Stimulated activated naive CD8-positive, alpha-beta T cell treated with anti-CD3 and anti-CD28 coated beads, Interleukin-15, Interleukin-2, amounts not matched to agents 100 U/mL and 50 U/mL, for 24 hours (primary cell): ENCODE measurements at regions not wholly inside any gene's neighbourhood (a gene's known extent, or its start where the extent isn't known, plus 50 kb on each side); places are given as distances from the start of the nearest gene placed in this dataset.

ENCODE experiments used
- ATAC-seq: fragments of 150-1000 bp; cut with Tn5 transposase; one replicate; pipeline ENCODE4 v1.10.0; 2021
- DNase-seq: peaks from one replicate; pipeline ENCODE4 v3.0.0; 2021

DNA sequence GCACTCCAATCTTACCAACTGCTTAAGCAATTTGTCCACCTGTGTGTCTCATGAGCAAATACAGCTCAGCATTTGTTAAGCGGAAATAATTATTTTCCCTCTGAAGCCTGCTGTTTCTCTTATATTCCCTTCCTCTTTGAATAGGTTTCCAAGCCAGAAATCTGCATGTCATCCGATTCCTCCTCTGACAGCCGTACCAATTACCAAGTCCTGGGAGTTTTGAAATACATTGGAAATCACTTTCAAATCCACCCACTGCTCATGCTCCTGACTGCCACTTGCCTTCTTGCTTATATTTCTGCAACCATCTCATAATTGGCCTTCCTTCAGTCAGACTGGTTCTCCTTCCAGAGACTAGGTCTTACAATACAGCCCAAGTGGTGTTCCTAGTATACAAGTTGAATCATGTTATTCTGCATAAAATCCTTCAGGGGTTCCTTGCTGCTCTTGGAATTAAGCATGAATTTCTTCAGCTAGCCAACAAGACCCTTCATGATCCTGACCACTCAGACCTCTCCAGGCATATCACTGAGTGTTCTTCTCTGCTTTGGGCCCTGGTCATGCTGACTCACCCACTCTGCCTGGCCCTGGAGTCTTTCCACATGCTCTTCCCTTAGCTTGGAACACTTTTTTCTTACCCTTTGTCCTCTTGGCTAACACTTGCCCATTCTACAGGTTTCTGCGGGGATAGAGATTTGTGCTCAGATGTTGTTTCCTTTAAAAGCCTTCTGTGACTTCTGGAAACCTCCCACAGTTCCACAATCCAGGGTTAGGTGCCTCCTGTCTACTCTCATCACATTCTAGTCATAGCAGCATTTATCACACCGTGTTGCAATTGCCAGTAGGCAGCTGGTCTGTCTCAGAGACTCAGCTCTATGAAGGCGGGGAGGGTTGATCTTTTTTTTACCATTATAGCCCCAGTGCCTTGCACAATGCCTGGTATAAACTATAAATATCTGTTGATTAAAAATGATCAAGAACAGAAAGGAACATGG lies 157.6 kb downstream of the ARL6IP6 start:
- DNase-seq = no peak
- no peak for ATAC-seq

GRCh38 chr2:152874955-152875354 lies 156.5 kb downstream of the ARL6IP6 start:
- DNase-seq (no peak), ATAC-seq (no peak)

- ATAC-seq (no peak), DNase-seq (no peak)
Measured at GRCh38 chr2:152870239-152870638, 151.8 kb downstream of the ARL6IP6 start.

GRCh38 chr2:152867397-152867796 lies 149.0 kb downstream of the ARL6IP6 start:
- ATAC-seq = no peak
- no peak for DNase-seq

GRCh38 chr2:152864601-152865149 lies 146.3 kb downstream of the ARL6IP6 start:
- DNase-seq = no peak
- ATAC-seq = no peak

- ATAC-seq (no peak), DNase-seq (no peak)
Measured at GRCh38 chr2:152863826-152864225, 145.4 kb downstream of the ARL6IP6 start.

DNA sequence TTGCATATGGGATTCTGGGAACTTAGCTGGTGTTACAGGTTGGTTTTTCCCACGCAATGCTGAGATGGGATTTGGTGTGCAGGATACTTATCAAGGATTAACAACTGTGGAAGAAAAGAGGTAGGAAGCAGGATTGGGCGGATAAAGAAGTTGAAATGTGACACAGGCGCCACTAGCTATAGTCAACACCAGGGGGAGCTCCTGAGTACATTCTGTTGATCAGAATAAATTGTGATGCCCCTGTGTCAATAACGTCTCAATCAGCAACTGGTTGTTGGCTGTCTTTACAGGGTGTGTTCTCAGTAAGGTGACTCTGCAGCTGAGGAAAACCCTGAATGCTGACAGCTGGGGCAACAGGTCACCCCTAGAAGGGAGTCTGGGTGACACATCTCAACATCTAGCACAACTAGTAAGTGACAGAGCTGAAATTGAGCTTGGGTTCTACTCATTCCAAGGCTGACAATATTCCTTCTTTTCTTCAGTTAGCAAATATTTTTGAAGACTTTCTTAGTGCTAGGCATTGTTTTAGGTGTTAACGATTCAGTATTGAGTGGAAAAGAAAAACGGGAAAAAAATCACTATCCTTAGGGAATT lies 143.0 kb downstream of the ARL6IP6 start:
- DNase-seq (peak; percentile 27), ATAC-seq (no peak)

- ATAC-seq = no peak
- no peak for DNase-seq
Measured at GRCh38 chr2:152858594-152859265, 140.3 kb downstream of the ARL6IP6 start.

GRCh38 chr2:152846697-152847470 lies 128.5 kb downstream of the ARL6IP6 start:
- DNase-seq = no peak
- no peak for ATAC-seq

DNA sequence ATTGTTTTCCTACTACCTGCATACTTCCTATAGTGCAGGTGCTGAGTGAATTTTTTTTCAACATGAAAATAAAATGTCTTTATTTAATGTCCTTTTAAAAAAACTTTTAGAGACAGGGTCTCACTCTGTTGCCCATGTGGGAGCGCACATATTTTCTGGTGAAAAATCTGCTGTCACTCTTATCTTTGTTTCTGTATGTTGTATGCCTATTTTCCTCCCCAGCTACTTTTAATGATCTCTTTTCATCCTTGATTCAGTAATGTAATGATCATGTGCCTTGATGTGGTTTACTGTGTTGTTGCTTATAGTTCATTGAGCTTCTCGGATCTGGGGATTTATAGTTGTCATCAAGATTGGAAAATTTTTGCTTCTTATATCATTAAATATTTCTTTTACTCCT lies 117.3 kb downstream of the ARL6IP6 start:
- no peak for ATAC-seq
- DNase-seq = no peak

GRCh38 chr2:152827944-152828343 lies 109.5 kb downstream of the ARL6IP6 start:
- DNase-seq = no peak

GRCh38 chr2:152826581-152827279 lies 108.3 kb downstream of the ARL6IP6 start:
- DNase-seq = no peak
- no peak for ATAC-seq

More at GRCh38 chr2:152827944-152828343, 109.5 kb downstream of the ARL6IP6 start:
- no peak for ATAC-seq

- ATAC-seq = no peak
- DNase-seq = no peak
Measured at GRCh38 chr2:152825834-152826233, 107.4 kb downstream of the ARL6IP6 start.

- DNase-seq (no peak), ATAC-seq (no peak)
Measured at GRCh38 chr2:152823905-152824304, 105.5 kb downstream of the ARL6IP6 start.

DNA sequence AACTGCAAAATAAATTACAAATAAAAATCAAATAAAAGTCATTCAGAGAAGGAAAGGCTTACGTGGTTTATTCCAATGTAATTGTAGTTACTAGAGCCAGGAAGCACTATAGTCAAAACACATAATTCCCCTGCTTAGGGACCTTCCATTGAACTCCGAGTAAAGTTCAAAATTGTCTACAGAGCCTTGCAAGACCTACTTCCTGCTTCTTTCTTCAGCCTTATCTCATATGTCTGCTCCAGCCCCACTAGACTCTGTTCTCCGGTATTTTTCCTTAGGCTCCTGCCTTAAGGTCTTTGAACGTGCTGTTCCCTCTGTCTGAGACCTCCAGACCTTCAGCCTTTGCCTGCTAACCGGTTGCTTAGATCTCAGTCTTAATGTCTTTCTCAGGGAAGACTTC lies 104.3 kb downstream of the ARL6IP6 start:
- DNase-seq (no peak), ATAC-seq (no peak)

- DNase-seq = no peak
- ATAC-seq = no peak
Measured at GRCh38 chr2:152820048-152820447, 101.6 kb downstream of the ARL6IP6 start.

- no peak for DNase-seq
- ATAC-seq = no peak
Measured at GRCh38 chr2:152815634-152816257, 97.3 kb downstream of the ARL6IP6 start.

- no peak for ATAC-seq
- DNase-seq = no peak
Measured at GRCh38 chr2:152814475-152815030, 96.1 kb downstream of the ARL6IP6 start.

- ATAC-seq (no peak), DNase-seq (no peak)
Measured at GRCh38 chr2:152813351-152813750, 94.9 kb downstream of the ARL6IP6 start.
